ENCODE measurements at regions not wholly inside any gene's neighbourhood (a gene's known extent, or its start where the extent isn't known, plus 50 kb on each side); places are given as distances from the start of the nearest gene placed in this dataset.

- peak; percentile 30 for DNase-seq (ENCODE audit: extremely low read depth, low read depth)
These were observed 106.8 kb upstream of the NKX1-1 start for GRCh38 chr4:1512738-1513660.

- DNase-seq (ENCODE audit: extremely low read depth, low read depth), result no peak
These were observed 106.0 kb upstream of the NKX1-1 start for GRCh38 chr4:1512051-1512737.

DNA sequence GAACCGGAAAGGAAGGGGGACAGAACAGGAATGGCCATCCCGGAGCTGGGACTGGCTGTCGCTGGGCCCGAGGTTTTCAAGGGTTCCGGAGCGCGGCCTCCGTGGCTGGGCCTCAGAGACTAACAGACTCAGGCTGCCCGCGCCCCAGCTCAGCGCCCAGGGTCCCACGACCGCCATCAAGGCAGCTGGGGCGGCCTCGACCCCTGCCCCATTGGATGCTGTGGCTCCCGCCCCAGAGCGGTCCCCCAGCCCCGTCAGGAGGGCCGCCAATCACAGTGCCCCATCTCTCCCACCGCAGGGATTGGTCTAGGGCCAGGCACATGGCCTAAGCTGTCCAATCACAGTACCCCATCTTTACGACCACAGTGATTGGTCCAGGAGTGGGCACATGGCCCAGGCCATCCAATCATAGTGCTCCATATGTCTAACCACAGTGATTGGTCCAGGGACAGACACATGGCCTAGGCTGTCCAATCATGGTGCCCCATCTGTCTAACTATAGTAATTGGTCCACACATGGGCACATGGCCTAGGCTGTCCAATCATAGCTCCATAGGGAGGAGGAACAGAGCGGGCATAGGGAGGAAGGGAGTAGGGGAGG lies 105.3 kb upstream of the NKX1-1 start:
- DNase-seq (ENCODE audit: extremely low read depth, low read depth), result no peak

GRCh38 chr4:1510931-1511330 lies 104.7 kb upstream of the NKX1-1 start:
- no peak for DNase-seq (ENCODE audit: extremely low read depth, low read depth)

- no peak for DNase-seq (ENCODE audit: extremely low read depth, low read depth)
These were observed 103.1 kb upstream of the NKX1-1 start for GRCh38 chr4:1509366-1509765.

- no peak for DNase-seq (ENCODE audit: extremely low read depth, low read depth)
These were observed 102.2 kb upstream of the NKX1-1 start for GRCh38 chr4:1508161-1509160.

DNA sequence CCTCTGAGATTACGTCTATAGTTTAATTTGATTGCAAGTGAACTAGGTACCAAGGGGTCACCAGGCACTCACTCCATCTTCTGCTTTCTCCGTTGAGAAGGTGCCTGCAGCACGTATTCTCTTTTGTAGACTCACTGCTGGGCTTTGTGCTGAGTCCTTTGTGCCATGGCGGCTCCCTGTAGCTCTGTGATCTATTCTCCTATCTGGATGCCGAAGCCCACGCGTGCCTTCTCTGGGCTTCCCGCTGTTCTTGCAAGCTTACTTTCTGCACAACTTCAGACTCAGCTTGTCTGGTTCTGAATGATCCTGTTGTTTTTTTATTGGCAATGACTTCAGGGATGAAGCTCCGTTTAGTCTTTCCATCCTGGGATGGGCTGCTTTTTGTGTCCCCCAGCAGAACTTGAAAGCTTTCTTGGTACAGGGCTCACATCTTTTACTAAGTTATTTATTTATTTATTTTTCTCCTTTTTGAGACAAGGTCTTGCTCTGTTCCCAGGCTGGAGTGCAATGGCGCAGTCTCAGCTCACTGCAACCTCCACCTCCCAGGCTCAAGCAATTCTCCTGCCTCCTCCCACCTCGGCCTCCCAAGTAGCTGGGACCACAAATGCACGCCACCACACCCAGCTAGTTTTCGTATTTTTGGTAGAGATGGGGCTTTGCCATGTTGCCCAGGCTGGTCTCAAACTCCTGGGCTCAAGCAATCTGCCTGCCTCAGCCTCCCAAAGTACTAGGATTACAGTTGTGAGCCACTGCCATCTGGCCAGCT lies 100.9 kb upstream of the NKX1-1 start:
- no peak for DNase-seq (ENCODE audit: extremely low read depth, low read depth)

DNA sequence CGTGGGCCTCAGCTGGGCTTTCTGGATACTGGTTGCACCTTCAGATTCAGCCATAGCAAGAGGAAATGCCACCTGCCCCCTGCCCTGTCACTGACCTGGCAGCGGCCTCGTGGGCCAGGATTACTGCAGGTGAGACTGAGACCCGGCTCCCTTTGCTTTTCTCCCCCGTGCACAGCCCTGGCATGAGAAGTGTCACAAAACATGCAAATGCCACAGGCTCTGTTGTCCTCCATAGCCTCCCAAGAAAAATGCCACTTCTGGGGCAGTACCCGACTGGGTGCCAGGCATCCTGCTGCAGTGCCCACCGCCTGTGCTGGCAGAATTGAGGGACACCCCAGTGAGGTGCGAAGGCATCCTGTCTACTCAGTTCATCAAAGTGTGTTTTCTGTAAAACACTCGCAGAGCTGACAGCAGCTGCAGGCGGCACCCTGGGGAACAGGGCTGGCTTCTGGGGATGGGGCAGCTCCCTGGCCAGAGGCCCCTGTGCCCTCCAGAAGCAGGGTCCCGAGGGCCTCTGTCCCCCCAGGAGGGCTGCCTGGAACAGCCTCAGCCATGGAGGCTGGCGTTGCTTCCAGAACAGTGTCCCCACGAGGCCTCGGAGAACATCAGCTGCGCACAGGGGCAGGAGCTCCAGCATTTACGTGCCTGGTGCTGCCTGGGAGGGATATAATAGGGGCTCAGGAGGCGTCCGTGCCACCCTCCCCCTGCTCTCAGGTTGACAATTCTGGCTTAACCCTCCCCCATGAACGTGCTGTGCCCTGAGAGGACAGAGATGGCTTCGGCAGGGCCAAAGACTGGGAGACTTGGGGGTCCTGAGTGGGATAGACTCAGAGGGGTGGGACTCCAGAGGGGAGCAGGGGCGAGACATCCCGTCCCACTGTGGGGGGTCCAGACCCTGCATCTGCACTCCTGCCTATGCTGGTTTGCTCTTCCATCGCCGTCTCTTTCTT lies 99.5 kb upstream of the NKX1-1 start:
- no peak for DNase-seq (ENCODE audit: extremely low read depth, low read depth)

DNA sequence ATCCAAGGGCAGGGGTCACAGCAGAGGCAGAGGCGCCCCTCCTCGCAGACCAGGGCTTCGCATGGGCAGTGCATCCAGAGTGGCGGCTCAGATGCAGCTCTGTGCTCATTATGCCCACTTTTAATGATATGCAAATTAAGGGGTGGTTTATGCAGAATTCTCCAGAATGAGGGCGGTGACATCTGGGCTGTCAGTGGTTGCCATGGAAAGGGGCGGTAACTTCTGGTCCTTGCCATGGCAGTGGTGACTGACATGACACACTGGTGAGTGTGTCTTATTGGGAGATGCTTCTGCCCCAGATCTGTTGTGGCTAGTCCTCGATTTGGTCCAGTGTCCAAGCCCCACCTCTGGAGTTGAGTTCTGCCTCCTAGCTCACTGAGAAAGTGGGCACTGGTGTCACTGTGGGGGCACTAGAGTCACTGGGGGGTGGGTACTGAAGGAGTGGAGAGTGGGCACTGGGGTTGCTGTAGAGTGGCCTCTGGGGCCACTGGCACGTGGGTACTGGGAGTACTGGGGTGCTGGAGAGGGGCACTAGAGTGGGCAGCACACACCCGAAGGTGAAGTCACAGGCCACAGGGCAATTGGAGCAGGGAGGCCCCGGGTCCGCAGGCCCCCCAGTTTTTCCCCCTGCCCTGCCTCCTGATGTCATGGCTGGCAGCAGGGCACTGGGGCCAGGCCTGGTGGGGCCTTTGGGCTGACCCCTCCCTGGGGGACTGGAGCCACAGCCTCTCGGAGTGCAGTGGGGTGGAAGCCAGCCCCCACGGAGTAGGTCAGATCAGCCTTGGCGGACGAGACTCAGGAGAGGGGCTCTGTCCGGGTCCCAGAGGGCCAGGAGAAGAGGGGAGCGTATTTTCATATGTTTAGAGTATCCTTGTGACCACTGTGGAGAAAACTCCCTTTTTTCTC lies 98.6 kb upstream of the NKX1-1 start:
- no peak for DNase-seq (ENCODE audit: extremely low read depth, low read depth)

DNA sequence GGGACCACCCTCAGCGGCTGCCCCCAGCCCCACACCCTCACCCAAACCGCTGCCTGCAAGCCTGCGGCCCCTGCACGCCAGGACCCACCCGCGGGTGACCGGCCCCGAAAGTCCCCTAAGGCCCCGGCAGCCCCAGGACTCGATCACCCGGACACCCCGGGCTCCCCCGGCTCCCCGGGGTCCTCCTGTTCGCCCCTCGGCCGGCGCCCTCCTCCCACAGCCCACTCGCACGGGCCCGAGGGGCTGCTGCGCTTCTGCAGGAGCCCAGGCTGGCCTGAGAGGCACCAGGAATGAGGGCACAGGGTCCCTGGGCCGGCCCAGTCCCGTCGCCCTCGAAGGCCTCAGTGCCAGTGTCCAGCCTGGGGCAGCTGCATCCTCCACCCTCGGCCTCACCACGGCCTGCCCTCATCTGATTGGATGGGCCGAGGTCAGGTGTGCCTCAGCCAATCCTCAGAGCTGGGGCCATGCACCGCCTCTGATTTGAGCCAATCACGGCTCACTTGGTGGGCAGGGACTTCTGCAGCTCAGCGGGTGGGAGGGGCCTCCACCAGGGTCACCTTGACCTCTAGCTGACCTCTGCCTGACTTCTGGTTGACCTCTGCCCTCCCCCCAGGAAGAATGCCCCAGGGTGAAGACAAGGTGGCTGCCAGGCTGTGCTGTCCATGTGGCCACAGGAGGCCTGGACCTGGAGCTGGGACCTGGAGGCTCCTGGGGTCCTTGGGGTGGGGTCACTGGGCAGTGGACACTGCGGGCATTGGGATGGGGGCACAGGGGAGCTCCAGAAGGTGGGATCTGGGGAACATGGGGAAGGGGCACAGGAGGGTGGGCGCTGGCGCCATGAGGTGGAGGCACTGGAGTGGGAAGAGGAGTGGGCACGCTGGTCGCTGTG lies 97.6 kb upstream of the NKX1-1 start:
- no peak for DNase-seq (ENCODE audit: extremely low read depth, low read depth)

GRCh38 chr4:1502976-1503375 lies 96.7 kb upstream of the NKX1-1 start:
- no peak for DNase-seq (ENCODE audit: extremely low read depth, low read depth)

- no peak for DNase-seq (ENCODE audit: extremely low read depth, low read depth)
These were observed 96.3 kb upstream of the NKX1-1 start for GRCh38 chr4:1502501-1502886.

- no peak for DNase-seq (ENCODE audit: extremely low read depth, low read depth)
These were observed 95.7 kb upstream of the NKX1-1 start for GRCh38 chr4:1501754-1502500.

DNA sequence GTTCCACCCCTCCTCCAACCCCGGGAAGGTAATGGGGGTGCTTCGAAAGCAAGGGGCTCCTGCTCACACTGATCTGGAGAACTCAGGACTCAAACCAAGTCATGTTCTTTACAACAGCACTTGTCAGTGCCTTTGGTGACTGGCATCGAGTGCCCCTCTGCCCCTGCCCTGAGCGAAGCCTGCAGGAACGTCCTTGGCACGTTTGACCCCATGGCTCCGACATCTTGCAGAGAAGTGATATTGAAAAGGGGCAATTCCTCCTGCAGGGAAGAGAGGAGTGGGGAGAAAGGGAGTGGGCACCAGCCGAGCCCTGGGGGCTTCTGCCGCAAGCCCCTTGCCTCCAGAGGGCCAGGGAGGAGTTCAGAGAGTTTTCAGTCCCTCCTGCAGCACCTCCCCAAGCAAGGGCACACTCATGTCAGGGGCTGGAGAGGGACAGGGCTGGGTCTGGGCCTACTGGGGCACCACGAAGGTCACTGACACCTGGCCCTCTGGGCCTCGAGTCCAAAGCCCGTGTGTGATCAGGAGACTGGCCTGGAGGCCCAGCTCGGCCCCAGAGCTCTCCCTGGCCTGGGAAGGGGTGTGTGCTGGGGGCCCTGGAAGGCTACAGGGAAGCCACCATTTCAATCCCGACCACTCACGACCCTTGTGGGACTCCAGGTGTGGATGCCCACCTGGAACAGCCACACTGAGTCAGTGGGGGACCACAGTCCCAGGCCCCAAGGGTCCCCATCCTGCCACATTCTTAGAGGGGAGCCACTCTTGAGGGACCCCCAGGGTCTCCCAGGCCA lies 94.9 kb upstream of the NKX1-1 start:
- DNase-seq (ENCODE audit: extremely low read depth, low read depth), result no peak
